Natural killer cell treated with Interleukin-12 subunit alpha and Interleukin-12 subunit beta and Interleukin-15 and Interleukin-18, amount 100 ng/mL, for 72 hours (primary cell): ENCODE measurements at regions not wholly inside any gene's neighbourhood (a gene's known extent, or its start where the extent isn't known, plus 50 kb on each side); places are given as distances from the start of the nearest gene placed in this dataset.

Source experiments
- ATAC-seq, 2 donors: fragments of 150-1000 bp; cut with Tn5 transposase in 1 of 2; sonication (Bioruptor Pico), chemical (Tn5 transposase) in 1 of 2; 2 replicates each; pipeline ENCODE4 v1.10.0; 2021
- DNase-seq: peaks from one replicate; pipeline ENCODE4 v3.0.0; 2022; ENCODE audit warnings: low spot score
- H3K27ac Mint-ChIP-seq, 2 donors: 1 replicate in 1 of 2; 2 replicates in 1 of 2; pipeline ENCODE4 v1.8.0; 2022; ENCODE audit warnings: mixed read lengths in 2 of 2, mild to moderate bottlenecking in 1 of 2, moderate library complexity in 1 of 2
- H3K27me3 Mint-ChIP-seq, 2 donors: 1 replicate in 1 of 2; 2 replicates in 1 of 2; pipeline ENCODE4 v1.8.0; 2022; ENCODE audit warnings: mixed read lengths in 2 of 2
- H3K36me3 Mint-ChIP-seq: one replicate; pipeline ENCODE4 v1.8.0; 2022; ENCODE audit warnings: mixed read lengths
- H3K4me1 Mint-ChIP-seq, 2 donors: 1 replicate in 1 of 2; 2 replicates in 1 of 2; pipeline ENCODE4 v1.8.0; 2022; ENCODE audit warnings: low read depth in 2 of 2, mixed read lengths in 2 of 2, mild to moderate bottlenecking in 1 of 2
- H3K4me3 Mint-ChIP-seq: one replicate; pipeline ENCODE4 v1.8.0; 2022; ENCODE audit warnings: mixed read lengths
- H3K9me3 Mint-ChIP-seq: 2 replicates; pipeline ENCODE4 v1.8.0; 2022; ENCODE audit warnings: mixed read lengths

- Mint-ChIP-seq H3K4me3 (no peak overlapping the region), H3K36me3 (peaks cover 6% of the 10 kb centered on the region)
Observed at GRCh38 chr5:29924107-29924506, 1269.4 kb upstream of the CDH6 start.

DNA sequence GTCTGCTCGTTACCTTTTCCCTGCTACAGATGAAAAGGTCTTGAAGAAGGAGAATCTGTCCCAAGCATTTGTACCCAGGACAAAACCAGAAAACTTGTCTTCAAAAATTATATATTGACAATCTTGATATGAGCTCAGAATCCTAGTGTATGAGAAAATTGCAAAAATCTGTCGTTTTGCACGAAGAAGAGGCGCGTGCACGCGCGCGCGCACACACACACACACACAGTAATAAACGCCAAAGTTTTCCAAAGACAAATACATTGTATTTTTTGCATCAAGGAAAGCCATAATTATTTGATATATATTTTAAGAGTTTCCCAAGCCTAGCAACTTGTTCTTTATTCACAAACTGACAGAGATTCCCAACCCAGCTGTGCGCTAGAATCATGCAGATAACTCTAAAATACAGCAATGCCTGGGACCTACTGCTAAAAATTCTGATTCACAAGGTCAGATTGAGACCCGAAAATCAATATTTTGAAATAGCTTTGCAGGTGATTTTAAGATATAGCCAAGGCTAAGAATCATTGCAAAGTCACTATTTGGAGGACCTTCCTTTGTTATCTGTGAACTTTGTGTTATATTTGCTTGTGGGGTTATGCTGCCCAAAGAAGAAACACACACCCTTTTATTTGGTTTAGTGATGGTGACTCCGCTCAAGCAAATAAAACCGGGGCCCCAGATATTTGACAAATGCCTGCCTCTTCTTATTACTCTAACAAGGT is 1287.7 kb upstream of the CDH6 start:
- peaks cover 14% of the 10 kb centered on the region for H3K9me3 Mint-ChIP-seq
- no peak overlapping the region for H3K27ac Mint-ChIP-seq
- no peaks in the 10 kb centered on the region for H3K4me1 Mint-ChIP-seq
- peaks cover 8% of the 10 kb centered on the region for H3K36me3 Mint-ChIP-seq
- ATAC-seq, result no peak
- DNase-seq, result no peak
- no peak overlapping the region for H3K4me3 Mint-ChIP-seq
- no peaks in the 10 kb centered on the region for H3K27me3 Mint-ChIP-seq

More at GRCh38 chr5:29924107-29924506, 1269.4 kb upstream of the CDH6 start:
- peaks cover 17% of the 10 kb centered on the region for H3K9me3 Mint-ChIP-seq
- no peaks in the 10 kb centered on the region for H3K4me1 Mint-ChIP-seq
- DNase-seq (no peak), ATAC-seq (no peak)
- H3K27ac Mint-ChIP-seq, result no peak overlapping the region
- no peaks in the 10 kb centered on the region for H3K27me3 Mint-ChIP-seq

GRCh38 chr5:29902859-29903258 is 1290.6 kb upstream of the CDH6 start:
- Mint-ChIP-seq H3K4me1 (no peaks in the 10 kb centered on the region), H3K9me3 (peaks cover 3% of the 10 kb centered on the region), H3K27ac (no peak overlapping the region), H3K4me3 (no peak overlapping the region), H3K36me3 (no peaks in the 10 kb centered on the region), H3K27me3 (no peaks in the 10 kb centered on the region)
- ATAC-seq, result no peak
- DNase-seq, result no peak

GRCh38 chr5:29899583-29899982 is 1293.9 kb upstream of the CDH6 start:
- ATAC-seq (no peak), DNase-seq (no peak)
- H3K9me3 Mint-ChIP-seq, result peaks cover 11% of the 10 kb centered on the region
- no peaks in the 10 kb centered on the region for H3K4me1 Mint-ChIP-seq
- H3K4me3 Mint-ChIP-seq, result no peak overlapping the region
- H3K36me3 Mint-ChIP-seq, result peaks cover 4% of the 10 kb centered on the region
- H3K27me3 Mint-ChIP-seq, result no peaks in the 10 kb centered on the region
- no peak overlapping the region for H3K27ac Mint-ChIP-seq

DNA sequence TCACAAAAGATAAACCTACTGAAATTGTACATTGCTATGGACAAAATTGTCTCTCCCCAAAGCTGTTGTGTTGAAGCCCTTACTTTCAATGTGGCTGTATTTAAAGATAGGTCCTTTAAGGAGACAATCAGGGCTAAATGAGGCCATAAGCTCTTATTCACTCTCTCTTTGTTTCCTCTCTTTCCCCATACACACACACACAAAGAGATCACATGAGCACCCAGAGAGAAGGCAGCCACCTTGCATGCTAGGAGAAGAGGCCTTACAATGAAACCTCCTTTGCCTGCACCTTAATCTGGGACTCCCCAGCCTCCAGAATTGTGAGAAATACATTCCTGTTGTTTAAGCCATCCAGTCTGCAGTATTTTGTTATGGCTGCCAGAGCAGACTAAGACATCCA is 1295.6 kb upstream of the CDH6 start:
- DNase-seq (no peak), ATAC-seq (no peak)
- Mint-ChIP-seq H3K36me3 (peaks cover 4% of the 10 kb centered on the region), H3K4me3 (no peak overlapping the region), H3K27me3 (no peaks in the 10 kb centered on the region), H3K9me3 (peaks cover 16% of the 10 kb centered on the region), H3K27ac (no peak overlapping the region), H3K4me1 (no peaks in the 10 kb centered on the region)

DNA sequence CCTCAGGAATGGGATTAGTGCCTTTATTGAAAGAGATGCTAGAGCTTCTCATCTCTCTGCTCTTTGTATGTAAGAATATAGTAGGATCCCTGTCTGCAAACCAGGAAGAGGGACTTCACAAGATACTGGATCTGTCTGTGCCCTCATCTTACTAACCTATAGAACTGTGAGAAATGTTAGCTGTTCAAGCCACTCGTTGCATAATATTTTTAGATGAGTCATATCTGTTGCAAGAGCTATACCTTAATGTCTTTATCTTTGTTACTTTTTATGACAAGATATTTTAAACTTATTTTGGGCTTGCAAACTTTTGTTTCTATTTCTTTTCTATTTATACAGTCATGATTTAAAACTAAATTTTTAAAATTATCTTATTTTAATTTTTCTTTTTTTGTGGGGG is 1296.8 kb upstream of the CDH6 start:
- Mint-ChIP-seq H3K4me1 (no peaks in the 10 kb centered on the region), H3K27me3 (no peaks in the 10 kb centered on the region), H3K27ac (no peak overlapping the region), H3K4me3 (no peak overlapping the region), H3K9me3 (peaks cover 20% of the 10 kb centered on the region), H3K36me3 (peaks cover 4% of the 10 kb centered on the region)
- ATAC-seq, result no peak
- DNase-seq, result no peak

GRCh38 chr5:29894668-29895067 is 1298.8 kb upstream of the CDH6 start:
- ATAC-seq (no peak), DNase-seq (no peak)
- H3K27me3 Mint-ChIP-seq, result no peaks in the 10 kb centered on the region
- peaks cover 4% of the 10 kb centered on the region for H3K36me3 Mint-ChIP-seq
- no peak overlapping the region for H3K27ac Mint-ChIP-seq
- H3K4me1 Mint-ChIP-seq, result no peaks in the 10 kb centered on the region
- peaks cover 23% of the 10 kb centered on the region for H3K9me3 Mint-ChIP-seq
- no peak overlapping the region for H3K4me3 Mint-ChIP-seq

GRCh38 chr5:29889051-29889450 is 1304.4 kb upstream of the CDH6 start:
- H3K4me1 Mint-ChIP-seq, result no peaks in the 10 kb centered on the region
- H3K9me3 Mint-ChIP-seq, result peaks cover 27% of the 10 kb centered on the region
- ATAC-seq (no peak), DNase-seq (no peak)
- no peak overlapping the region for H3K27ac Mint-ChIP-seq
- no peak overlapping the region for H3K4me3 Mint-ChIP-seq
- no peaks in the 10 kb centered on the region for H3K27me3 Mint-ChIP-seq
- no peaks in the 10 kb centered on the region for H3K36me3 Mint-ChIP-seq

- no peak for ATAC-seq
- Mint-ChIP-seq H3K9me3 (peaks cover 19% of the 10 kb centered on the region), H3K27me3 (no peaks in the 10 kb centered on the region), H3K4me3 (no peak overlapping the region), H3K4me1 (no peaks in the 10 kb centered on the region), H3K27ac (no peak overlapping the region), H3K36me3 (no peaks in the 10 kb centered on the region)
- DNase-seq, result no peak
Observed at GRCh38 chr5:29885595-29885994, 1307.9 kb upstream of the CDH6 start.

DNA sequence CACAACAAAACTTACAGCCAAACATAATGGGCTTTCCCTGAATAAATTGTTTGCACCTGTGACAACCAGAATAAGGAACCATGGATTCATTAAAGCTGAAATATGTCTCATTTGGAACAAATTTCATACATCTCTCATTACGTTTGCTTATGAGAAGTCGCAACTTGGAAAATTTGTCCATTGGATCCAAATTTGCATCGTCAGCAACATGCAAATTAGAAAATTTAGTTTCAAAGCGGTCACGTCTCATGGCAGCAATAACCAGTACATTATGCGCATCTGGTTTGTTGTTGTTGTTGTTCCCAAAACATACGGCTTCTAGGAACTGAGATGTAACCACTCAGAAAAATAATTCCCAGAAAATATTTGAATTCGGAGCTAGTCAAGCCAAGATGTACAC is 1311.5 kb upstream of the CDH6 start:
- H3K36me3 Mint-ChIP-seq, result no peaks in the 10 kb centered on the region
- no peaks in the 10 kb centered on the region for H3K4me1 Mint-ChIP-seq
- H3K4me3 Mint-ChIP-seq, result no peak overlapping the region
- ATAC-seq (no peak), DNase-seq (no peak)
- peaks cover 10% of the 10 kb centered on the region for H3K9me3 Mint-ChIP-seq
- H3K27me3 Mint-ChIP-seq, result no peaks in the 10 kb centered on the region
- H3K27ac Mint-ChIP-seq, result no peak overlapping the region

DNA sequence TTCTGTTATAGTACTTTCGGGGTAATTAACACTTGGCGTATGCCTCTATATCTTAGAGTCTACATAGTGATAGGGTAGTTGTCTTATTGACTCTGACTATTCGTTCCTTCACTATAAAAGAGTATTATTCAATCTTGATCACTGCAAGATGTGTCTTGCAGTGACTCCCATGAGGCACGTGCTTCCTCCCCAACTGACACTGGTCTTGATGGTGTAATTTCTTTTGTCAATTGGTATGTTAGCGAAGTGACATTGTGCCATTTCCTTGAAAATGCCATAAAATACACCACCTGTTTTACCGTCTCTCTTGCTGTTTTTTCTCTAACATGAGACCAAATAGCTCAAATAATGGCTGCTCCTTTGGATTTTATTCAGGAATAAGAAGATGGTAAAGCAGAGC is 1314.1 kb upstream of the CDH6 start:
- no peaks in the 10 kb centered on the region for H3K36me3 Mint-ChIP-seq
- H3K9me3 Mint-ChIP-seq, result peaks cover 7% of the 10 kb centered on the region
- H3K27ac Mint-ChIP-seq, result no peak overlapping the region
- no peak overlapping the region for H3K4me3 Mint-ChIP-seq
- ATAC-seq, result no peak
- no peak for DNase-seq
- H3K4me1 Mint-ChIP-seq, result no peaks in the 10 kb centered on the region
- H3K27me3 Mint-ChIP-seq, result no peaks in the 10 kb centered on the region

DNA sequence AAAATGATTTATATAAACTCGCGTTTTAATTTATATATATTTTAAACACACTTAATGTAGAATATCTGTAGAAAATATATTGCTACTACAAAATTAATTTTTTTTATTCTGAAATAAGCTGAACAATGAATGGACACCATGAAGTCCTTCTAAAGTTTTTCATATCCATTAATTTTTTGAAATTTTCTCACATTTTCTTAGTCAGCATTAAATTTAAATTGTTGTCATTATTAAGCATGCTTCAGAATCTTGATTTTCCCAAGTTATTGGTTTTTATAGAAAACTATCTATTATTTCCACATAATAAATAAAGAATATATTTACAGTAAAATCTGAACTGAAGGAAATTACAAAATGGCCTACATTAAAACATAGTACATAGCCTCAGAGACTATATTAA is 1314.9 kb upstream of the CDH6 start:
- ATAC-seq, result no peak
- H3K9me3 Mint-ChIP-seq, result peaks cover 7% of the 10 kb centered on the region
- H3K27ac Mint-ChIP-seq, result no peak overlapping the region
- H3K4me1 Mint-ChIP-seq, result no peaks in the 10 kb centered on the region
- no peak for DNase-seq
- no peak overlapping the region for H3K4me3 Mint-ChIP-seq
- no peaks in the 10 kb centered on the region for H3K36me3 Mint-ChIP-seq
- H3K27me3 Mint-ChIP-seq, result no peaks in the 10 kb centered on the region

DNA sequence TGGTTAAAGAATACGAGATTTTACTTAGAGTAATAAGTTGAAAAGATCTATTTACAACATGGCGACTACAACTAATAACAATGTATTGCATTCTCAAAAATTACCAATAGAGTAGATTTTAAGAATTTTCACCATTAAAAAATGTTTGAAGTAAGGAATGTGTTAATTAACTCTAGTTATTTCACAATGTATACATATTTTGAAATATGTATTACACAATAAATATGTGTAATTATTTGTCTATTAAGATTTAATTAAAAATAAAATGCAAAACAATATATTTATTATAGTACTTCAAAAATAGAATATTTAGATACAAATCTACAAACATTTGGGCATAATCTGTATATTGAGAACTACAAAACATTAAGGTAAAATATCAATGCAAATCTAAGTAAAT is 1326.3 kb upstream of the CDH6 start:
- ATAC-seq (no peak), DNase-seq (no peak)
- no peaks in the 10 kb centered on the region for H3K4me1 Mint-ChIP-seq
- H3K9me3 Mint-ChIP-seq, result peaks cover 14% of the 10 kb centered on the region
- no peak overlapping the region for H3K27ac Mint-ChIP-seq
- H3K27me3 Mint-ChIP-seq, result no peaks in the 10 kb centered on the region
- no peak overlapping the region for H3K4me3 Mint-ChIP-seq
- no peaks in the 10 kb centered on the region for H3K36me3 Mint-ChIP-seq

DNA sequence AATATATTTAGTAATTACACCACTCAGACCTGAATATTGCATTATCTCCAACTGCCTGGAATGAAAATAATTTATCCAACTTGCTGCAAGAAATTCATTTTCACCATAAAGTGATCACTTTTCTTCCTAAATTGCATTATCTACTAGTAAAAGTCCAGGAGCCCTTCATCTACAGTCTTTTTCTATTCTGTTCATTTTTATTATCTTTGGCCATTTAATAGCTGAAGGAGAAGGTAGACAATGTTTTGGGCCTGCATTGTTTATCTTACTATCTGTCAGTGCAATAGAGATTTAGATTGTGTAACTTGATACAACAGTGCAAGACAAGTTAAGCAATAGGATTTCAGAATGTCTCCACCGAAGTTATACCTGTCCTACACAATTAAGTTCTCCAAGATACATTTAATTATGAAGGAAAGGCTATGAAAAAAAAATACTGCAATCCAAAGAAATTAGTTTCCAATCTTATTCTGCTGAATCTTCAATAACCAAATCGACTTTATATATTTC is 1339.7 kb upstream of the CDH6 start:
- H3K9me3 Mint-ChIP-seq, result peaks cover 24% of the 10 kb centered on the region
- DNase-seq (no peak), ATAC-seq (no peak)
- no peak overlapping the region for H3K4me3 Mint-ChIP-seq
- H3K27ac Mint-ChIP-seq, result no peak overlapping the region
- no peaks in the 10 kb centered on the region for H3K4me1 Mint-ChIP-seq
- H3K27me3 Mint-ChIP-seq, result no peaks in the 10 kb centered on the region
- H3K36me3 Mint-ChIP-seq, result peaks cover 26% of the 10 kb centered on the region

GRCh38 chr5:29852329-29852728 is 1341.2 kb upstream of the CDH6 start:
- H3K9me3 Mint-ChIP-seq, result peaks cover 21% of the 10 kb centered on the region

More at GRCh38 chr5:29852329-29852728, 1341.2 kb upstream of the CDH6 start:
- ATAC-seq, result no peak
- no peaks in the 10 kb centered on the region for H3K27me3 Mint-ChIP-seq
- peaks cover 26% of the 10 kb centered on the region for H3K36me3 Mint-ChIP-seq
- H3K4me3 Mint-ChIP-seq, result no peak overlapping the region
- no peak overlapping the region for H3K27ac Mint-ChIP-seq
- H3K4me1 Mint-ChIP-seq, result no peaks in the 10 kb centered on the region
- no peak for DNase-seq
